Left colon (tissue), 2 donors: ENCODE measurements at regions not wholly inside any gene's neighbourhood (a gene's known extent, or its start where the extent isn't known, plus 50 kb on each side); places are given as distances from the start of the nearest gene placed in this dataset.
"Not testable (repeated sequence)": the region's sequence is repeated elsewhere in the genome, so short reads cannot be mapped to it uniquely, and the experiment has no call there.

ENCODE experiments used
- ATAC-seq: fragments of 200-7000 bp; cut with Tn5 transposase; one replicate; pipeline ENCODE4 v1.9.1; 2020; ENCODE audit warnings: mild to moderate bottlenecking, moderate library complexity
- DNase-seq, 2 donors: peaks; one replicate each; pipeline ENCODE4 v3.0.0-alpha.2; 2020
- intact Hi-C, 2 donors: fragments of 100-400 bp; cut with DNase I in 1 of 2; cut with micrococcal nuclease in 1 of 2; formaldehyde crosslinking; loops; one replicate each; pipeline versions ENCODE4 v1.11.2 to v1.14.0; 2022; cut with DNase I, micrococcal nuclease
- donor health status: DM: no; HTN: no; CAD: no.
- donor health status: DM: yes; HTN: yes; CAD: no.

GRCh38 chr19:27718234-27718633 lies 1494.7 kb downstream of the UQCRFS1 start:
- intact Hi-C loops: no loop called here
- ATAC-seq: no peak
- DNase-seq: no peak

- intact Hi-C loops: no loop called here
- DNase-seq (no peak), ATAC-seq (no peak)
These were observed 1495.1 kb downstream of the UQCRFS1 start for GRCh38 chr19:27717825-27718224.

GRCh38 chr19:27716922-27717321 lies 1496.0 kb downstream of the UQCRFS1 start:
- no peak for ATAC-seq
- intact Hi-C loops: no loop called here
- no peak for DNase-seq

GRCh38 chr19:27714857-27715256 lies 1498.1 kb downstream of the UQCRFS1 start:
- no peak for DNase-seq
- intact Hi-C loops: no loop called here
- no peak for ATAC-seq

GRCh38 chr19:27709496-27709895 lies 1503.5 kb downstream of the UQCRFS1 start:
- ATAC-seq: no peak
- no peak for DNase-seq
- intact Hi-C loops: no loop called here

GRCh38 chr19:27708986-27709385 lies 1504.0 kb downstream of the UQCRFS1 start:
- DNase-seq, ATAC-seq, intact Hi-C loops: not testable (repeated sequence)

- ATAC-seq, intact Hi-C loops: not testable (repeated sequence)
These were observed 1505.9 kb downstream of the UQCRFS1 start for GRCh38 chr19:27707026-27707425.

GRCh38 chr19:27705896-27706295 lies 1507.1 kb downstream of the UQCRFS1 start:
- ATAC-seq: no peak
- no peak for DNase-seq
- intact Hi-C loops: no loop called here

More at GRCh38 chr19:27707026-27707425, 1505.9 kb downstream of the UQCRFS1 start:
- DNase-seq: not testable (repeated sequence)

- DNase-seq (no peak), ATAC-seq (no peak)
- intact Hi-C loops: no loop called here
These were observed 1518.4 kb downstream of the UQCRFS1 start for GRCh38 chr19:27694361-27695055.

GRCh38 chr19:27691991-27692390 lies 1521.0 kb downstream of the UQCRFS1 start:
- ATAC-seq: no peak
- intact Hi-C loops: no loop called here
- no peak for DNase-seq

GRCh38 chr19:27689734-27690241 lies 1523.2 kb downstream of the UQCRFS1 start:
- no peak for ATAC-seq
- no peak for DNase-seq
- intact Hi-C loops: no loop called here

- no peak for ATAC-seq
- no peak for DNase-seq
- intact Hi-C loops: no loop called here
These were observed 1528.7 kb downstream of the UQCRFS1 start for GRCh38 chr19:27684293-27684692.

- ATAC-seq (no peak), DNase-seq (no peak)
- intact Hi-C loops: no loop called here
These were observed 1531.0 kb downstream of the UQCRFS1 start for GRCh38 chr19:27681972-27682371.

- no peak for DNase-seq
- no peak for ATAC-seq
- intact Hi-C loops: no loop called here
These were observed 1533.0 kb downstream of the UQCRFS1 start for GRCh38 chr19:27679905-27680304.

- DNase-seq (no peak), ATAC-seq (no peak)
- intact Hi-C loops: no loop called here
These were observed 1533.6 kb downstream of the UQCRFS1 start for GRCh38 chr19:27679399-27679798.

- no peak for ATAC-seq
- intact Hi-C loops: no loop called here
- no peak for DNase-seq
These were observed 1536.1 kb downstream of the UQCRFS1 start for GRCh38 chr19:27676877-27677276.

- intact Hi-C loops: no loop called here
- ATAC-seq: no peak
- DNase-seq: no peak
These were observed 1536.6 kb downstream of the UQCRFS1 start for GRCh38 chr19:27676334-27676733.

GRCh38 chr19:27675771-27676170 lies 1537.2 kb downstream of the UQCRFS1 start:
- intact Hi-C loops: no loop called here
- ATAC-seq (no peak), DNase-seq (no peak)

GRCh38 chr19:27674701-27675100 lies 1538.2 kb downstream of the UQCRFS1 start:
- no peak for ATAC-seq
- intact Hi-C loops: no loop called here
- no peak for DNase-seq

GRCh38 chr19:27673986-27674385 lies 1539.0 kb downstream of the UQCRFS1 start:
- intact Hi-C loops: no loop called here
- ATAC-seq (no peak), DNase-seq (no peak)
